ENCODE measurements at regions not wholly inside any gene's neighbourhood (a gene's known extent, or its start where the extent isn't known, plus 50 kb on each side); places are given as distances from the start of the nearest gene placed in this dataset.

DNA sequence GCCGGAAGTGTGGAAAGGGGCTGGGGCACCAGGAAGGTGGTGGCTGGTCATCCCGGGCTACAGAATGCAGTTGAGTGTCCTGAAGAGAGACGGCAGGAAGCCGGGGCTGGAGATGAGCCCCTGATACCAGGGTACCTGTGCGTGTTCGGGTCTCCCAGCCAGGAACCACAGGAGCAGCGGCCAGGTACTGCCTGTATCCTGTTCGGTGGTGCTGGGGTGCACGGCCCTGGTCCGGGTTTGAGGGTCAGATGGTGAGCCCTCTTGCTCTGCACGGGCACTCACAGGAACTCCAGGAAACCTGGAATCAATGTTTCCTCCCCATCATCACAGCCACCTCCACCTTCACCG is 253.1 kb upstream of the B3GAT1 start:
- peak; percentile 40 for DNase-seq (ENCODE audit: low spot score)

DNA sequence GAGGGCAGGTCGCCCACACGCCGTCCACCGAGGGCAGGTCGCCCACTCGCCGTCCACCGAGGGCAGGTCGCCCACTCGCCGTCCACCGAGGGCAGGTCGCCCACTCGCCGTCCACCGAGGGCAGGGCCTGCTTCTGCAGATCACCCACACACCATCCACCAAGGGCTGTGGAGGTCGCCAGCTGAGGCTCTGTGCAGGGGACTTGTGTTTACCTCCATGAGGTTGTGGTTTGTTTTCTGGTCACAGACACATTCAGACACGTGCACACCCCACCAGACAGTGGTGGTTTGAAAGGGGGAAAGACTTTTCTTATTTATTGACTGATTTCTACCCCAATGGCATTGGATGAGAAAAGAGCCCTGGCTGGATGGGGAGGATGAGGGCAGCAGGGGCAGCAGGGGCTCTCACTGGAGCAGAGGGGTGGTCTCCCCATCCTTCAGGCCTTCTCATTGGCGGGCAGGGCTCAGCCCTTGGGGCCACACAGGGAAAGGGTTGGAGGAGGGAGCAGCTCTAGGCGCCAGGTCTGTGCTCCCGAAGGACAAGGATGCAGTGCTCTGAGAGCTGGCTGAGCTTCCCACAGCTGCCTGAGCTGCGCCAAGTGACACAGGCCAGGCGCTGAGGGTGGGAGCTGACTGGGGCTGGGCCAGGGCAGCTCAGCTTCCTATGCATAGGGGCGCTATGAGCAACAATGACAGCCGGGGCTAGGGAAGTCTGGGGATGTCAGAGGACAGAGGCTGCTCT is 252.6 kb upstream of the B3GAT1 start:
- peak; percentile 51 for DNase-seq (ENCODE audit: low spot score)

DNA sequence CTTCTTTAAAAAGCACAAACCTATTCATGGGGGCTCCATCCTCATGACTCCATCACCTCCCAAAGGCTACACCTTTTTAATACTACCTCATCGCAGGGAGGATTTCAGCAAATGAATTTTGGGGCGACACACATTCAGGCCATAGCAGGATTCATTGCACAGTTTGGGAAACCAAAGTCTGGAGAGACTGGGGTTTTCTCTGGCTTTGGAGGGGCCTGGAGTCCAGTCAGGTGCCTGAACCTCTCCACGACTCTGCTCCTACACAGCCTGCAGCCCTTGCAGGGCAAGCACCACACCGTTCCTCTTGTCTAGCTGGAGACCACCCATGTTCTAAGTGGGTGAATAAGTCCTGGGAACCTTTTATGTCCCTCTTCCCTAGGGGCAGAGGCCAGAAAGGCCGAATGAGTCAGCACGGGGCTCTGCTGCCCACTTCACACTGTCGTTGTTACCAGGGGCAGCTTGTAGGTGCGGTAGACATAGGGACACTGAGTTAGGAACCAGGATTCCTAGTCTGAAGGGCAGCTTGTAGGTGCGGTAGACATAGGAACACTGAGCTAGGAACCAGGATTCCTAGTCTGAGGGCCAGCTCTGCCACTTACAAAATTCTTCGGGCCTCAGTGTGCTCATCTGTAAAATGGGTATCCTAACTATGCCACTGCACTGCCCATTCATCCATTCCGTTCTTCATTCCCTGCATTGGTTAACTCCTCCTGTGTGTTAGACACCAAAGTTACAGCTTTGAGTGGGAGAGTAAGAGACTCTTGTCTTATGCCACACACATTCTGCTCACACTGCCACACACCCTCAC is 251.7 kb upstream of the B3GAT1 start:
- DNase-seq (ENCODE audit: low spot score) = no peak

DNA sequence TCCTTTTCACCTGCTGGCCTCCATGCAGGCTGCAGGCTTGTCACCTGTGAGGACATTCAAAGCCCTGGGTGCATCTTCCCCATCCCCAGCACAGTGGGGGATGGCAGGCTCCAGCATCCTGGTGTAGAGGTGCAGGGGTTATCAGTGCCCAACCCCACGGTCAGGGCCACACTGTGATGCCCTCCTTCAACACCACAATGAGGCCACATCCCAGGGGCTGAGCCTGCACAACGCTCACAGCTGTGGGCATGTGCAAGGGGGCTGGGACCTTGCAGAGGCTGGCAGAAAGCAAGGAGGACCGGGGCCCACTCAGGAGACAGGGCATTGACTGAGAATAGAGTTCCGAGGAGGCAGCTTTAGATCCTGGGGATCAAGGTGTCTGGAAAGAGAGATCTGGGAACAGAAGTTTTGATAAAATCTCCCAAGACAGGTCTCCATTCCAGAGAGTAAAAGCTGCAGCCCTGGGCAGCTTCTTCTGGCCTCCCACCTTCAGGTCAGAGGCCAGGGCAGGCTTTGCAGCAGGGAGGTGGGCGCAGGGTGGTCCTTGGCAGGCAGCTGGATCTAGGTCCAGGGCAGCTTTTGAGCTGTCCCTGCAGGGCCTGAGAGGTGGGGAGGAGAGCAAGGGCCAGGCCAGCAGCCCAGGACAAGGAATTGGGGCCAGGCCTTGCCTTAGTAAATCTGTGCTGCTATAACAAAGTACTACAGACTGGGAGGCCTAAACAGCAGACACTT is 250.8 kb upstream of the B3GAT1 start:
- DNase-seq (ENCODE audit: low spot score) = peak; percentile 44

DNA sequence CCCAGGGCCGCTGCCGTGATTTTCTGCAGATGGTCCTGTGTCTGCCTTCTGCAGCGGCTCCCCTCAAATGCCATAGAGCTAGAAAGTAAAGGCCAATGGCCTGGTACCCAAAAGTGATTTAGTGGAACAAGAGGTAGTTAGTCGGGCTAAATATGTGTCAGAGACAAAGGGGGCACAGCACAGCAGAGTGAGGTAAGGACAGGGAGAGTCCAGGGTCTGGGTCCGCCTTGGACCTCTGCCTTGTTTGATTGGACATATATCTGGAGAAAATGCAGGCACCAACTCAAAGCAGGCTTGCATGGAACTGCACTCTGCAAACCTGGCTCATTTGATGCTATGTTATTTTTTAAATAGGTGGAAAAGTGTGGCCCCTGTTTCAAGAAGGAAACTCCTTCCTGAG is 249.6 kb upstream of the B3GAT1 start:
- no peak for DNase-seq (ENCODE audit: low spot score)

DNA sequence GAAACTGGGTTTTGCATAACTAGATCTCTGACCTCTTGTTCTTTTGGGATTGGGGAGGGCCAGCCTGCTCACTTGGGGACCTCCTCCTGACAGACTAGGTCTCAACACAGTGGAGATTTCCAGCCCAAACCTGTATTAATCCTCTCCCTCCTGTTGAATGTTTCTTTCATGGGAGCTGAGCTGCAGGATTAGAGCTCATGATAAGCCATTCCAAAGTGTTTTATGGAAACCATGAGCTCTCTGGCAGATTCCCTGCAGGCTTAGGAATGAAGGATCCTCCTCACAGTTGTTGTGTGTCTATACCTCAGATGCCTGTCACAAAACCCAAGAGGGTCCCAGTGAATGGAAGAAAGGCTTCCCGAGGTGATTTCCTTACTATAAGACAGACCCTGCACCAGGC is 248.4 kb upstream of the B3GAT1 start:
- no peak for DNase-seq (ENCODE audit: low spot score)

DNA sequence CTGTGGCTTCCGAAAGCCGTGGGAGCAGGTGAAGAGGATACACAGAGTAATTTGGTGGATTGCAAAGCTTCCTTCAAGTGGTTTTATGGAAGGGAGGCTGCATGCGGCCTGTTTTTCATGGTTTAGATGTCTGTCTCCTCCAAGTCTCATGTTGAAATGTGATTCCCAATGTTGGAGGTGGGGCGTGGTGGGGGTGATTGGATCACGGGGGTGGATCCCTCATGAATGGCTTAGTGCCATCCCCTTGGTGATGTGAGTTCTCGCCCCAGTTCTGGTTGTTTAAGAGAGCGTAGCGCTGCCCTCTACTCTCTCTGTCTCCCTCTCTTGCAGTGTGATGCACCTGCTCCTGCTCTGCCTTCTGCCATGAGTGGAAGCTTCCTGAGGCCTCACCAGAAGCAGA is 247.8 kb upstream of the B3GAT1 start:
- peak; percentile 38 for DNase-seq (ENCODE audit: low spot score)

DNA sequence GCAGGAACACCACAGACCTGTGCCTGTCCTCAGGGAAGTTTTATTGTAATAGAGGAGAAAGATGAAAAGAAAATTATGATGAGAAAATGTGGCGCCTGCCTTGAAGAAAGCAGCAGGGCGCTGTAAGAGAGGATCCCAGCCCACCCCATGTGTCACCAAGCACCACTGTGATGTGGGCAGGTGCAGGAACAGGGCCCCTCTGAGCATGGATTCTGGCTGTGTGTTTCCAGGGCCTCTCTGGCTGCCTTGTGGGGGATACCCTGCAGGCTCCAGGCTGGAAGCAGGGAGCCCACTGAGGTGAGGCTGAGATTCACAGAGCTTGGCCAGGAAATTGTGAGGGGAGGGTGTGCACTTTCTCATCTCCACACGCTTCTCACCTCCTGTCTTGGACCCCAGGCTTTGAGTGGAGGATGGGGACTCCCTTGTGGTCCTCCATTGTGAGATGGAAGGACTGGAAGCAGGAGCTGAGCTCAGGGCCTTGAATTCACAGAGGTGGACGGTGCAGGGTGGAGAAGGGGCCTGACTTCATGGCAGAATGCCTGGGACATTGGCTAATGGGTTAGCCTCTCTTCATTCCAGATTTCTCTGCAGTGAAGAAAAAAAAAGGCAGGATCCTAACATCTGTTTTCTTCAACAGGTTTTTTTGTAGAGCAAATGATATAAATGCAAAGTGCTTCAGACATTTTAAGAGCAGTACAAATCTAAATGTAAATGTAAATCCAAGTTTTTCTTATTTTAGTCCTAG is 246.6 kb upstream of the B3GAT1 start:
- DNase-seq (ENCODE audit: low spot score) = peak; percentile 60

DNA sequence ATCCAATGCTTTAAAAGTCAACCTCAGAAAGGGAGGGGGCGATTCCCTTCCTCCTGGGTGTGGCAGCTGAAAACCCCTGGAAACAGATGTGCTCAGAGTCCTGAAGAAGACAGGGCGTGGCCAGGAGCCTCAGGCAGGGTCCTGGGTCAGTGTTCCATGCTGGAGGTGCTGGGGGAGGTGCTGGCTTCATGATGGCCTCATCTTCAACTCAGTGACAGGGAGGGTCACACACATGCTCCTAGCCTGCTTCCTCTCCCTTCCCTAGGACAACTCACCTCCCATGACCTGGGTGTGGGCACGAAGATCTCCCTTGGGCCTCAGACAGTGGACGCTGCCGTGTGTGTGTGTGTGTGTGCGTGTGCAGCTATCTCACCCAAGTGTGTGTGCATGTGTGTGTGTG is 245.6 kb upstream of the B3GAT1 start:
- peak; percentile 54 for DNase-seq (ENCODE audit: low spot score)

DNA sequence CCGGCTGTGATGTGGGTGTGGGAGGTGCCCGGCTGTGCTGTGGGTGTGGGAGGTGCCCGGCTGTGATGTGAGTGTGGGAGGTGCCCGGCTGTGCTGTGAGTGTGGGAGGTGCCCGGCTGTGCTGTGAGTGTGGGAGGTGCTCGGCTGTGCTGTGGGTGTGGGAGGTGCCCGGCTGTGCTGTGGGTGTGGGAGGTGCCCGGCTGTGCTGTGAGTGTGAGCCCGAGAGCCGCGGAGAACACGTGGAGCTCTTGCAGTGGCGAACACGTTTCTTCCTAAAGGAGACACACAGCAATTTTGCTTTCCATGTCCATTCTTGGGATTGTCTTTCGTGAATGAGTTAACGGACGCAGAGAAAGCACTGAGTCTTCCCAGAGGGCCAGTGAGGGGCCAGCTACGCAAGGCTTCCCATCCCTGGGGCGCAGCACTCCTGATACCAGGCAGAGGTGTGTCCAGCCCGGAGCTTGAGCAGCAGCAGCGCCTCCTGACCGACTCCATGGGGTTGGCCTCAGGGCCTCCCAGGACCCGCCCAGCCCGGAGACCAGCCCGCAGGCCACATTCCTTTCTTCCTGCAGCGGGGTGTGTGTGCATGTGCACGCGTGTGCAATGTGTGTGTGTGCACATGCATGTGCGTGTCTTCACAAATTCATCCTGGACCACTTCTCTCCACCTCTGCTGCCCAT is 245.0 kb upstream of the B3GAT1 start:
- peak; percentile 59 for DNase-seq (ENCODE audit: low spot score)

DNA sequence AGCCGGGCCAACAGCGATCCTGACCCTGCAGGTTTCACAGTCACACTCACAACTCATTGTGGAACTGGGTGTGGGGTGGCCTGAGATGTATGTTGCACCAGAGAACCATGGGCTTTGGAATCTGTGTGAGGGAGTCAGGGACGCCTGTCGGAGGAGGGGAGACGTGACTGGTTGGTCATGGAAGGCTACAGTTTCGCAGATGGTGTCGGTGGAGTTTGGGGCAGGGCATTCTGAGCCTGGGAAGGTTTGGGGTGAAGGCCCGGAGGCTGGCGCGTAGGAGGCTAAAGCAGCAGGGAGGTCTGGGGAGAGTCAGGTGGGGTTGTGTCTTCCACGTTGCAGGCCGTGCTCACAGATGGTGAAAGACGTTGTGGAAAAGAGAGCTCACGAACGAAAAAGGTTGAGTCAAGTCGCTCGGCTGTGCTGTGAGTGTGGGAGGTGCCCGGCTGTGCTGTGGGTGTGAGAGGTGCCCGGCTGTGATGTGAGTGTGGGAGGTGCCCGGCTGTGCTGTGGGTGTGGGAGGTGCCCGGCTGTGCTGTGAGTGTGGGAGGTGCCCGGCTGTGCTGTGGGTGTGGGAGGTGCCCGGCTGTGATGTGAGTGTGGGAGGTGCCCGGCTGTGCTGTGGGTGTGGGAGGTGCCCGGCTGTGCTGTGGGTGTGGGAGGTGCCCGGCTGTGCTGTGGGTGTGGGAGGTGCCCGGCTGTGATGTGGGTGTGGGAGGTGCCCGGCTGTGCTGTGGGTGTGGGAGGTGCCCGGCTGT is 244.2 kb upstream of the B3GAT1 start:
- DNase-seq (ENCODE audit: low spot score) = peak; percentile 33

DNA sequence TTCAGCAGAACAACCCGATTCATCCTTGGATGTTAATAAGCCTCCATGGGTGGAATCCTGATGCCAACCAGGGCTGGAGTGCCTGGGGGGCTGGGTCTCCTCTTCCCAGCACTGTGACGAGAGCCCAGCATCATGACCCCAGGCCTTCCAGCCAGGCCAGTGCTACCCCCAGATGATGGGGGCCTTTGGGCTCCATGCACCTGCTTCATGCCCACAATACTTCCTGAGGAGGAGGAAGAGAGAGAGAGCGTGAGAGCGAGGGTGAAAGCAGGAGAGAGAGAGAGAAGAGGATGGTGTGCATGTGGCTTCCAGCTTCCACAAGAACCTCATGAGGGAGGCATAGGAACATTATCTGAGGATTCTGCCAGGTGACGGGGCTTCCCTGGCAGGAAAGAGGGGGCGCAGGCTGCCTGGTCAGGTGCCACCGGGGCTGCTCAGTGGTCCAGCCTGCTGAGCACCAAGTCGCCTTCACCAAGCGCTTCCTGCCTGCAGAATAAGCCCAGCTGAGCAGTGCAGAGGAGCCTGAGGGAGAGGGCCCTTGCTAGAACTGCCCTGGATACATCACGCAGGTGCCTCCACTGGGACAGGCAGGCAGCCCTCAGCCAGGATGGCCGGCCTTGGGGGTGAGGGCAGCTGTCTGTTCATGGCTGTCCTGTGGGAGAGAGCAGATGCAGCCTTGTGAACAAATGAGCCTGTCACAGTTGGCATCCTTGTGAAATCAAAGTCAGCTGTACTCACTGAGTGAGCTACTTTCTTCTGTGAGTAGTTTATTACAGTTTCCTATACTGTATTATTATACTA is 243.3 kb upstream of the B3GAT1 start:
- DNase-seq (ENCODE audit: low spot score) = peak; percentile 58

DNA sequence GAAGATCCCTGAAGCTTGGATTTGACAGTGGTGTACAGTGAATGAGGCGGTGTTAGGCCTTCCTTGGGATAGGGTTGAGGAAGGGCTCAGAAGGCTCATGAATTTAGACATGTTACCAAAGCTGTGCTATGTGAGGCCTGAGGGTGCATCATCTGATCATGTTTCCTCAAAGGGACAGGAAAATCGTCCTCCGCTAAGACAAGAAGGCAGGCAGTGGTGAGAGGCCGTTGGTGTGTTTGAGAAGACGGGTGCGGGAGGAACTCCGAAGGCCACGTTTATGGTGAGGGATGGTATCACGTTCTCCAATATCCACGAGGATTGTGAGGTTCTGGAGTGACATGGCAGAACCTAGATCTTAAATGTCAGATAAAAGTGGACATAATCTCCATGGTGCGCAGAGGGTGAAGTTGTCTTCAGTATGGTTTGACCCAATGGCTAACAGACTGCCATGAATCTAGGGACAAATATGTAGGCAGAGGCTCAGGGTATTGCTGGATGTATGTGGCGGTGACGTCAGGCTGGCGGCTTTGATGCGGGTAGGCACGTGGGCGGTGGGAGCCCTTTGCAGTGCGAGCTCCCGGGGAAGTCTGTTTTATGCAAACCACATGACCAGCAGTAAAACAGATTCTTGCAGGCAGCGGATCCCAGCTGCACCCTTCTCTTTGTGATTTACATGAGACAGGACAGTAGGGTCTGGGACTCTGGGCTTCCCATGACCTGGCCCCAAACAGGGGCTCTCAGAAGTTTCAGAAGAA is 242.3 kb upstream of the B3GAT1 start:
- peak; percentile 38 for DNase-seq (ENCODE audit: low spot score)

DNA sequence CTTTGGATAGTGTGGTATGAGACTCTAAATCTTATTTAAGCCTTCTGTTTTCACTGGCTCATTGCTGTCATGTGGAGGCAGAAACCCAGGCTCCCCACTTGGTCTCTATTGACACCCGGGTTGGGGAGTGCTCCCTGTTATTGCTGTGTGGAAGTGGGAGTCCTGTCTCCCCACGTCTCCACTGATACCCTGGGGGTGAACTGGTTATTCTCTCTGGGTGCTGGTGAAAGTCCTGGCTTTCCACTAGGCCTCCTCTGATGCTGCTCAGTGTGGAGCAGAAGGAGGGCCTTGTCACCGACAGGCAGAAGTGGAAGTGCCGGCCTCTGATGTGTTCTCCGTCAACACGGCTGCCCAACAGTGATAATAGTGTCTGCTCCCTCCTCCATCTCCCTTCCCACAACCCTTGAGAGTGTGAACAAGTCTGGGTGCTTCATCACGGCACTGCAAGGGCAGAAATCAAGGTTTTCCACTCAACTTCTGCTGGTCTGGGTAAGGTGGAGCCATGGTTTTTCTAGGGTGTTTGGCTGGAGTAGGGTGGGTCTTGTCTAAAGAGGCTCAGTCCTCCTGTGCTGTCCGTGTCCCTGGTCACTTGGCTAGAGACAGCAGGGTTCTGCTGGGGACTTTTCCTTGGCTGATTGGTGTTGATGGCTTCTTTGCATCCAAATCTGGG is 240.7 kb upstream of the B3GAT1 start:
- peak; percentile 25 for DNase-seq (ENCODE audit: low spot score)

DNA sequence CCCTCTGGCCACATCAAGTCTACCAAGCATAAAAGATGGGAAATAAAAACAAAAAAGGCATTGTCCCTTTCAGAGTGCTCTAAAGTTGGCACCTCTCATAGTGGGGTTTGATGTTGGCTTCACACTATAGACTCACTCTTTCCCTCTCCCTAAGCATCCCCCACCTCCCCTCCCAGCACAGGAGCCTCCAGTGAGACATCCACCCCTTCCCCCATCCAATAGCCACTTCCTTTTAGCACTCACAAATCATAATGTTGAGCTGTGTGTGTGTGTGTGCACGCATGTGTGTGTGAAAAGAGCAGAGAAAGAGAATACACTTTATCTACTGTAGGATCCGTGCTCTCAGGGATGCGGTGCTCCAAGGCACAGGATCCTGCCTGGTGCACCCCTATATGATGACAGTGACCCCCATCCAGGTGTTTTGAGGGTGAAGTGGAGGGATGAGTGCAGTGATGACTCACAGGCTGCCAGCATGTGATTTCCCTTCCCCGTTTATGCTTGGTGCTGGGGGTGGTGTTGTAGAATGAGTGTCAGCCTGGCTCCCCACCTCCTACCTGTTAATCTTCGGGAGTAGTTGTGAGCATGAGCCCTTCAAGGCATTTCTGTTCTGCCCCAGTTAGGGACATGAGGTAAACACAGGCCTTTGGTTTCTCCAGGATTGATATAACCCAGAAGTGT is 235.2 kb upstream of the B3GAT1 start:
- DNase-seq (ENCODE audit: low spot score) = peak; percentile 18

DNA sequence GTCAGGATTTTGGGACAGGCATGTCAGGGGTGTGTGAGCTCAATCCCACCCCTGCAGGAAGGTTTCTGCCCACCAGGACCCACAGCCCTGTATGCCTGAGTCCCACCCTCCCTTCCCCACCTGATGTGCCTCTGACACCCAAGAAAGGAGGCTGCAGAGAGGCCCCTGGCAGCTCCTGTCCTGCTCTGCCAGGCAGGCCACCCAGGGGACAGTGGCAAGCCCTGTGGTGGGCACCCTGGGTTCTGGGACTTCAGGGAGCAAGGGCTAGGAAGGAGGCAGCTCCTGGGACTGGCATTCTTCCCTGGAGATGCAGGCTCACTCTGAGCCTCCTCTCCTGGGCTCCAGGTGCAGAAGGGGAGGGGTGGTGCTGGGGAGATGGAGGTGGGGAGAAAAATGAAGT is 234.5 kb upstream of the B3GAT1 start:
- DNase-seq (ENCODE audit: low spot score) = peak; percentile 41

DNA sequence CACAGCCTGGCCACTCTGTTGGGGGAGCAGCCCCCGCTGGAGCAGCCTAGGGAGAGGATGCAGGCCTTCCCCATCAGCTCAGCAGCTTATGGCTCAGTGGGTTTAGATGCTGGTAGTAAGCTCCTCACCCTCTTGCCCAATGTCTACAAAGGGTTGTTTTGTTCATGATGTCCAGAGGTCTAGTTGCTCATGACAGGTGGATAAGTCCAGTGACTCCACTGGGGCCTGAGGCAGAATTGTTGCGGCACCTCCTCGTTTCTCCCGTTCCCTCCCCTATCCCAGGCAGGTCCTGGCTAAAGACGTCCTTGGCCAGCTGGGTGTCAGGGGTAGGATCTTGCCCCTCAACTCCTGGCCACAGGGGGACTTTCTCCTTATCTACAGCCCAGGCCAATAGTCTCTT is 233.5 kb upstream of the B3GAT1 start:
- DNase-seq (ENCODE audit: low spot score) = peak; percentile 34
